K562 (cell line): ENCODE measurements at regions not wholly inside any gene's neighbourhood (a gene's known extent, or its start where the extent isn't known, plus 50 kb on each side); places are given as distances from the start of the nearest gene placed in this dataset.
A peak's percentile ranks its signal among the peaks of the same experiment; 100 is the strongest.

ENCODE experiments used
- BDP1 ChIP-seq: IDR thresholded peaks from 3 replicates; pipeline ENCODE4 v1.6.1; 2011; ENCODE audit not compliant: insufficient read length, insufficient read depth
- CREBBP ChIP-seq: IDR thresholded peaks from one replicate; pipeline ENCODE4 v1.6.1; 2012; ENCODE audit warnings: low read depth, mild to moderate bottlenecking, control low read depth, inconsistent platforms, low read length
- E2F6 ChIP-seq, 2 experiments: IDR thresholded peaks; 2 replicates each; pipeline ENCODE4 v1.6.1; 2011; ENCODE audit warnings: borderline replicate concordance in 1 of 2, control low read depth in 1 of 2, low read depth in 1 of 2, low read length in 1 of 2, mild to moderate bottlenecking in 1 of 2, mixed read lengths in 1 of 2, moderate library complexity in 1 of 2; ENCODE audit not compliant: insufficient read depth in 1 of 2, insufficient read length in 1 of 2, poor library complexity in 1 of 2, severe bottlenecking in 1 of 2; ENCODE audit errors: extremely low read depth in 1 of 2
- HMG20A ChIP-seq: fragments of 450-650 bp; formaldehyde crosslinking; conservative IDR thresholded peaks from 2 replicates; pipeline ENCODE4 v1.4.0; 2020; ENCODE audit warnings: mild to moderate bottlenecking, mixed read lengths
- KDM4B ChIP-seq, 2 experiments: fragments of 450-650 bp in 1 of 2; sonication (generic) in 1 of 2; IDR thresholded peaks; 2 replicates each; pipeline ENCODE4 v1.6.1; 2016 to 2017; ENCODE audit warnings: borderline replicate concordance in 2 of 2, antibody characterized with exemption in 1 of 2, low read depth in 1 of 2, mild to moderate bottlenecking in 1 of 2
- MXI1 ChIP-seq: IDR thresholded peaks from 2 replicates; pipeline ENCODE4 v1.6.1; 2011; ENCODE audit warnings: low read depth, mild to moderate bottlenecking, improper control_type of control experiment, low read length
- NRF1 ChIP-seq, 2 experiments: fragments of 450-650 bp; IDR thresholded peaks in 1 of 2; conservative IDR thresholded peaks in 1 of 2; 2 replicates each; pipeline ENCODE4 v1.6.1; 2014; ENCODE audit warnings: mild to moderate bottlenecking in 2 of 2
- RAD21 ChIP-seq, 2 experiments: fragments of 250-450 bp in 1 of 2; fragments of 450-650 bp in 1 of 2; sonication (Bioruptor Pico) in 1 of 2; formaldehyde crosslinking in 1 of 2; IDR thresholded peaks in 1 of 2; conservative IDR thresholded peaks in 1 of 2; 2 replicates each; pipeline versions ENCODE4 v1.4.0 to v1.8.0; 2020 to 2022; ENCODE audit warnings: mild to moderate bottlenecking in 2 of 2, moderate library complexity in 1 of 2
- REST ChIP-seq, 2 experiments: fragments of 450-650 bp; formaldehyde crosslinking in 1 of 2; IDR thresholded peaks; 2 replicates each; pipeline versions ENCODE4 v1.4.0 to v1.6.1; 2014 to 2020; ENCODE audit warnings: mild to moderate bottlenecking in 2 of 2, borderline replicate concordance in 1 of 2, low read depth in 1 of 2
- SAFB2 ChIP-seq: fragments of 200-400 bp; formaldehyde crosslinking; IDR thresholded peaks from 2 replicates; pipeline ENCODE4 v1.6.1; 2018; ENCODE audit warnings: borderline replicate concordance, low read length, low read depth, moderate library complexity; ENCODE audit not compliant: severe bottlenecking
- SRSF9 ChIP-seq: fragments of 200-400 bp; formaldehyde crosslinking; IDR thresholded peaks from 2 replicates; pipeline ENCODE4 v1.6.1; 2017; ENCODE audit warnings: low read depth, low read length, borderline replicate concordance
- TF ChIP-seq, protein P1 (sequence below), 3 experiments: IDR thresholded peaks in 2 of 3; conservative IDR thresholded peaks in 1 of 3; 2 replicates each; pipeline ENCODE4 v1.5.1; 2011 to 2012; ENCODE audit warnings: low read length in 3 of 3, mild to moderate bottlenecking in 3 of 3, control low read depth in 2 of 3, improper control_type of control experiment in 1 of 3, inconsistent platforms in 1 of 3, low read depth in 1 of 3, mixed read lengths in 1 of 3, moderate library complexity in 1 of 3; ENCODE audit not compliant: insufficient read depth in 2 of 3

GRCh38 chr19:13610039-13610691 lies 103.9 kb upstream of the CACNA1A start (continued):
- TF ChIP-seq E2F6 (IDR thresholded peaks at IDR 0.05; ENCODE audit: borderline replicate concordance in 1 of 2, extremely low read depth in 1 of 2, insufficient read depth in 1 of 2, insufficient read length in 1 of 2, low read depth in 1 of 2, low read length in 1 of 2, poor library complexity in 1 of 2, severe bottlenecking in 1 of 2) (no peak), RAD21 (CRISPR knock-in tag; conservative IDR thresholded peaks at IDR 0.05 in 1 of 2, IDR thresholded peaks at IDR 0.05 in 1 of 2) (peak in 1 of 2 experiments; percentile 45; a peak in 2 of 4 replicates), MXI1 (no peak), SRSF9 (no peak), CREBBP (no peak), NRF1 (conservative IDR thresholded peaks at IDR 0.05 in 1 of 2, IDR thresholded peaks at IDR 0.05 in 1 of 2) (no peak), SAFB2 (no peak), REST (IDR thresholded peaks at IDR 0.05; ENCODE audit: borderline replicate concordance) (peak; percentile 58; the same call in 1 of the 2 replicates), REST (CRISPR knock-in tag; IDR thresholded peaks at IDR 0.05; ENCODE audit: low read depth) (no peak), KDM4B (IDR thresholded peaks at IDR 0.05; ENCODE audit: borderline replicate concordance in 2 of 2, low read depth in 1 of 2) (no peak), HMG20A (CRISPR knock-in tag) (no peak), BDP1 (no peak)
- TF ChIP-seq, protein P1, sequence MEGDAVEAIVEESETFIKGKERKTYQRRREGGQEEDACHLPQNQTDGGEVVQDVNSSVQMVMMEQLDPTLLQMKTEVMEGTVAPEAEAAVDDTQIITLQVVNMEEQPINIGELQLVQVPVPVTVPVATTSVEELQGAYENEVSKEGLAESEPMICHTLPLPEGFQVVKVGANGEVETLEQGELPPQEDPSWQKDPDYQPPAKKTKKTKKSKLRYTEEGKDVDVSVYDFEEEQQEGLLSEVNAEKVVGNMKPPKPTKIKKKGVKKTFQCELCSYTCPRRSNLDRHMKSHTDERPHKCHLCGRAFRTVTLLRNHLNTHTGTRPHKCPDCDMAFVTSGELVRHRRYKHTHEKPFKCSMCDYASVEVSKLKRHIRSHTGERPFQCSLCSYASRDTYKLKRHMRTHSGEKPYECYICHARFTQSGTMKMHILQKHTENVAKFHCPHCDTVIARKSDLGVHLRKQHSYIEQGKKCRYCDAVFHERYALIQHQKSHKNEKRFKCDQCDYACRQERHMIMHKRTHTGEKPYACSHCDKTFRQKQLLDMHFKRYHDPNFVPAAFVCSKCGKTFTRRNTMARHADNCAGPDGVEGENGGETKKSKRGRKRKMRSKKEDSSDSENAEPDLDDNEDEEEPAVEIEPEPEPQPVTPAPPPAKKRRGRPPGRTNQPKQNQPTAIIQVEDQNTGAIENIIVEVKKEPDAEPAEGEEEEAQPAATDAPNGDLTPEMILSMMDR (IDR thresholded peaks at IDR 0.05 in 2 of 3, conservative IDR thresholded peaks at IDR 0.05 in 1 of 3; ENCODE audit: insufficient read depth in 2 of 3, low read depth in 1 of 3, low read length in 3 of 3): peak; percentile 25 to 45 (median 39); a peak in 2 of 6 replicates
